Endodermal cell (in vitro differentiated cells): ENCODE measurements at regions not wholly inside any gene's neighbourhood (a gene's known extent, or its start where the extent isn't known, plus 50 kb on each side); places are given as distances from the start of the nearest gene placed in this dataset.

Source experiments
- DNase-seq: peaks from one replicate; pipeline ENCODE4 v3.0.0-alpha.2; 2017
- H3K27ac ChIP-seq: 2 replicates; pipeline ENCODE4 v1.5.1; 2013; ENCODE audit warnings: mild to moderate bottlenecking, low read depth, low read length, moderate library complexity
- H3K27me3 ChIP-seq: 2 replicates; pipeline ENCODE4 v1.6.1; 2013; ENCODE audit warnings: mild to moderate bottlenecking, low read length, moderate library complexity; ENCODE audit not compliant: insufficient read depth, control insufficient read depth, poor library complexity, severe bottlenecking
- H3K36me3 ChIP-seq: 2 replicates; pipeline ENCODE4 v1.7.0; 2013; ENCODE audit warnings: mild to moderate bottlenecking, low read length, moderate library complexity; ENCODE audit not compliant: control insufficient read depth, insufficient read depth
- H3K4me1 ChIP-seq: one replicate; pipeline ENCODE4 v1.7.0; 2013; ENCODE audit warnings: low read length; ENCODE audit not compliant: control insufficient read depth, insufficient read depth
- H3K4me3 ChIP-seq: 2 replicates; pipeline ENCODE4 v1.5.1; 2013; ENCODE audit warnings: mild to moderate bottlenecking, low read length, moderate library complexity
- H3K9ac ChIP-seq: 2 replicates; pipeline ENCODE4 v1.6.1; 2013; ENCODE audit warnings: mild to moderate bottlenecking, low read length, moderate library complexity; ENCODE audit not compliant: poor library complexity, severe bottlenecking; ENCODE audit errors: extremely low read depth
- H3K9me3 ChIP-seq: 2 replicates; pipeline ENCODE4 v1.6.1; 2013; ENCODE audit warnings: mild to moderate bottlenecking, low read length, moderate library complexity; ENCODE audit not compliant: control insufficient read depth
- H3K27ac Mint-ChIP-seq: 2 replicates; pipeline ENCODE4 v1.8.0; 2020; ENCODE audit warnings: mixed read lengths
- H3K27me3 Mint-ChIP-seq: 2 replicates; pipeline ENCODE4 v1.8.0; 2021; ENCODE audit warnings: mild to moderate bottlenecking, mixed read lengths; ENCODE audit not compliant: insufficient read depth
- H3K36me3 Mint-ChIP-seq: 2 replicates; pipeline ENCODE4 v1.8.0; 2020; ENCODE audit warnings: low read depth, mixed read lengths
- H3K4me1 Mint-ChIP-seq: 2 replicates; pipeline ENCODE4 v1.8.0; 2020; ENCODE audit warnings: mixed read lengths
- H3K4me3 Mint-ChIP-seq: 2 replicates; pipeline ENCODE4 v1.8.0; 2020; ENCODE audit warnings: mild to moderate bottlenecking, moderate library complexity, mixed read lengths
- H3K9me3 Mint-ChIP-seq: 2 replicates; pipeline ENCODE4 v1.8.0; 2020; ENCODE audit warnings: mild to moderate bottlenecking, mixed read lengths
- CTCF ChIP-seq: fragments of 200-600 bp; sonication (generic); conservative IDR thresholded peaks from 2 replicates; pipeline ENCODE4 v1.5.0; 2021; ENCODE audit warnings: antibody characterized with exemption, mild to moderate bottlenecking
- WGBS, 2 experiments: methylation state at CpG; one replicate each; pipeline versions ENCODE4 v1.1.5 to v1.1.7; 2013; ENCODE audit warnings: missing lambda C conversion rate in 2 of 2, mixed read lengths in 1 of 2; ENCODE audit not compliant: insufficient coverage in 1 of 2, insufficient read length in 1 of 2; 5-methylcytosine and 5-hydroxymethylcytosine counted together

GRCh38 chr2:187055463-187055862 is 206.5 kb upstream of the ZSWIM2 start:
- Mint-ChIP-seq H3K4me1 (no peaks in the 10 kb centered on the region), H3K36me3 (no peaks in the 10 kb centered on the region), H3K9me3 (no peaks in the 10 kb centered on the region), H3K4me3 (no peak overlapping the region), H3K27ac (no peak overlapping the region), H3K27me3 (no peaks in the 10 kb centered on the region)
- no peak overlapping the region for H3K4me3 ChIP-seq
- no peak for DNase-seq
- H3K9ac ChIP-seq: no peak overlapping the region
- H3K4me1 ChIP-seq: no peaks in the 10 kb centered on the region
- no peak overlapping the region for H3K27ac ChIP-seq
- H3K36me3 ChIP-seq: no peaks in the 10 kb centered on the region
- 93 to 100% methylated on average over 1 of the region's 1 CpG for WGBS, 2 experiments
- no peaks in the 10 kb centered on the region for H3K9me3 ChIP-seq
- no peaks in the 10 kb centered on the region for H3K27me3 ChIP-seq
- TF ChIP-seq CTCF: no peak

DNA sequence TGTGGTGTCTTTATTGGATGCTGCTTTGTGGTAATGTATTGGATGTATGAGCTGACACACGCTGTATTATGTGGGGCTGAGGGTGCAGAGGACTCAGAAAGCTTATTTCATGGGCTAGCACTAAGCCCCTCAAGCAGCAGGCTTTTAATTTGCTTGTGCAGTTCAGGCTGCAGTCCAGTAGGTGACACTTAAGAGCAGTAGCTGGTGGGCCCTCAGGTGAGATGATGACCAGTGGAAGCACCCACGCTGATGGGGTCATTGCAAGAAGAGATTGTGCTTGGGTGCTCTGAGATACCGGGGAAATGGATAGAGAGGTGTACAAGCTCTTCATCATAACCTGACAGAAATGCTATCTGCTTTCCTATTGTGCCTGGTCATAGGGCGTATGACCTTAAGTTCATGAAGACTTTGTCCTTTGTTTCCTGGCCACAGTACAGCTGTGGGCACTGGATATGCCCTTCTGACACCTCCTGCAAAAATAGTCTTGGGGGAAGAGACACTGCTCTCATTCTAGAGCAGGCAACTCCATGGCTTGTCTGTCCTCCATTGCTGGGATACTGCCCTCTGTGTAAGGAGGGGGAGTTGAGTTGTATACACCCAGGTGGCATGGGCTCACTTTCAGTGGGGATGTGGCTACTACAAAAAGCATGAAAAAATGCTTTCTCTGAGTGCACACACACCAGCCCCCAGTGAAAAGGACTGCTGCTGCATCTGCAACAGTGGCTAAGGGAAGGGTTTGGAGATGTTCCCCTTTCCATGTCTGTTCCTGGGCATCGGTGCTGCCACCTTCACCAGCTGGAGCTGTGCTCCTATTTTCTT is 205.7 kb upstream of the ZSWIM2 start:
- WGBS, 2 experiments: 74 to 83% methylated on average over 4 to 5 of the region's 5 CpGs
- no peaks in the 10 kb centered on the region for H3K4me1 Mint-ChIP-seq
- no peak overlapping the region for H3K4me3 ChIP-seq
- no peaks in the 10 kb centered on the region for H3K9me3 Mint-ChIP-seq
- no peak overlapping the region for H3K27ac ChIP-seq
- no peak overlapping the region for H3K4me3 Mint-ChIP-seq
- H3K36me3 ChIP-seq: no peaks in the 10 kb centered on the region
- peak; percentile 72 for TF ChIP-seq CTCF
- H3K27me3 Mint-ChIP-seq: no peaks in the 10 kb centered on the region
- peak; percentile 71 for DNase-seq
- H3K9ac ChIP-seq: no peak overlapping the region
- no peaks in the 10 kb centered on the region for H3K9me3 ChIP-seq
- H3K27ac Mint-ChIP-seq: no peak overlapping the region
- no peaks in the 10 kb centered on the region for H3K27me3 ChIP-seq
- no peaks in the 10 kb centered on the region for H3K4me1 ChIP-seq
- H3K36me3 Mint-ChIP-seq: no peaks in the 10 kb centered on the region

DNA sequence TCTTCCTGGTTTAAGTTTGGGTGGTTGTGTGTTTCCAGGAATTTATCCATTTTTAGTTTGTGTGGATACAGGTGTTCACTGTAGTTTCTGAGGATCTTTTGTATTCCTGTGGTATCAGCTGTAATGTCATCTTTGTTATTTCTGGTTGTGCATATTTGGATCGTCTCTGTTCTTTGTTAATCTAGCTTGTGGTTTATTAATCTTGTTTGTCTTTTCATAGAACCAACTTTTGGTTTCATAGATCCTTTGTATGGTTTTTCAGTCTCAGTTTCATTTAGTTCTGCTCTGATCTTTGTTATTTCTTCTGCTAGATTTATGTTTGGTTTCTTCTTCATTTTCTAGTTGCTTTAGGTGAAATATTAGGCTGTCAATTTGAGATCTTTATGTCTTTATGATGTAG is 202.4 kb upstream of the ZSWIM2 start:
- DNase-seq: no peak
- 100% methylated on average over 1 of the region's 1 CpG; no CpG with 5 or more reads in 1 of the 2 experiments for WGBS, 2 experiments

More for the DNA sequence above, 202.4 kb upstream of the ZSWIM2 start:
- Histone ChIP-seq H3K36me3 (no peaks in the 10 kb centered on the region), H3K4me1 (no peaks in the 10 kb centered on the region), H3K27ac (no peak overlapping the region), H3K4me3 (no peak overlapping the region), H3K27me3 (no peaks in the 10 kb centered on the region), H3K9ac (no peak overlapping the region), H3K9me3 (no peaks in the 10 kb centered on the region)
- no peak overlapping the region for H3K4me3 Mint-ChIP-seq
- TF ChIP-seq CTCF: no peak
- no peaks in the 10 kb centered on the region for H3K4me1 Mint-ChIP-seq
- H3K27ac Mint-ChIP-seq: no peak overlapping the region
- no peaks in the 10 kb centered on the region for H3K9me3 Mint-ChIP-seq
- no peaks in the 10 kb centered on the region for H3K27me3 Mint-ChIP-seq
- no peaks in the 10 kb centered on the region for H3K36me3 Mint-ChIP-seq
